HG02759 (cell line): ENCODE measurements at regions not wholly inside any gene's neighbourhood (a gene's known extent, or its start where the extent isn't known, plus 50 kb on each side); places are given as distances from the start of the nearest gene placed in this dataset.

ENCODE experiments used
- ATAC-seq: cut with Tn5 transposase; IDR thresholded peaks from one replicate; pipeline ENCODE4 v1.9.1; 2021; ENCODE audit warnings: mild to moderate bottlenecking, moderate library complexity; ENCODE audit not compliant: unreplicated experiment

- ATAC-seq: no peak
Measured at GRCh38 chr3:164179110-164179774, 899.1 kb downstream of the SI start.

- no peak for ATAC-seq
Measured at GRCh38 chr3:164174059-164174458, 904.2 kb downstream of the SI start.

GRCh38 chr3:164155400-164155799, 922.9 kb downstream of the SI start:
- ATAC-seq: no peak

GRCh38 chr3:164144824-164145223, 933.5 kb downstream of the SI start:
- ATAC-seq: no peak

- ATAC-seq: no peak
Measured at GRCh38 chr3:164132878-164133277, 945.4 kb downstream of the SI start.

- no peak for ATAC-seq
Measured at GRCh38 chr3:164113371-164114332, 964.6 kb downstream of the SI start.

- ATAC-seq: no peak
Measured at GRCh38 chr3:164096352-164096751, 981.9 kb downstream of the SI start.

- ATAC-seq: no peak
Measured at GRCh38 chr3:164095949-164096348, 982.3 kb downstream of the SI start.

- no peak for ATAC-seq
Measured at GRCh38 chr3:164095279-164095678, 983.0 kb downstream of the SI start.

GRCh38 chr3:164094546-164094945, 983.8 kb downstream of the SI start:
- no peak for ATAC-seq

- no peak for ATAC-seq
Measured at GRCh38 chr3:164080208-164080607, 998.1 kb downstream of the SI start.

- no peak for ATAC-seq
Measured at GRCh38 chr3:164064298-164064697, 1014.0 kb downstream of the SI start.

GRCh38 chr3:164060923-164061322, 1017.4 kb downstream of the SI start:
- no peak for ATAC-seq

- ATAC-seq: no peak
Measured at GRCh38 chr3:164049847-164050246, 1028.4 kb downstream of the SI start.

- ATAC-seq: no peak
Measured at GRCh38 chr3:164048451-164048850, 1029.8 kb downstream of the SI start.

GRCh38 chr3:164040991-164041390, 1037.3 kb downstream of the SI start:
- no peak for ATAC-seq

GRCh38 chr3:164030194-164030593, 1048.1 kb downstream of the SI start:
- no peak for ATAC-seq

GRCh38 chr3:164024786-164025185, 1053.5 kb downstream of the SI start:
- ATAC-seq: no peak

GRCh38 chr3:164023480-164023879, 1054.8 kb downstream of the SI start:
- no peak for ATAC-seq

GRCh38 chr3:164018500-164018899, 1059.8 kb downstream of the SI start:
- ATAC-seq: no peak

- no peak for ATAC-seq
Measured at GRCh38 chr3:164007765-164008164, 1070.5 kb downstream of the SI start.

- ATAC-seq: no peak
Measured at GRCh38 chr3:164004205-164004604, 1074.1 kb downstream of the SI start.
